ENCODE measurements at regions not wholly inside any gene's neighbourhood (a gene's known extent, or its start where the extent isn't known, plus 50 kb on each side); places are given as distances from the start of the nearest gene placed in this dataset.

GRCh38 chr18:34501553-34501952, 208.5 kb upstream of the DTNA start:
- H3K4me1 ChIP-seq (ENCODE audit: insufficient read depth, low read length): no peaks in the 10 kb centered on the region
- no peaks in the 10 kb centered on the region for H3K36me3 ChIP-seq (ENCODE audit: insufficient read depth, low read length)
- H3K27ac ChIP-seq (ENCODE audit: low read depth, low read length): no peak overlapping the region
- TF ChIP-seq CTCF (IDR thresholded peaks at IDR 0.05; ENCODE audit: extremely low read depth, low read depth, low read length): no peak
- no peak overlapping the region for H2AFZ ChIP-seq (ENCODE audit: low read length)
- H3K4me3 ChIP-seq (ENCODE audit: insufficient read depth, low read length): no peak overlapping the region
- no peak overlapping the region for H3K4me2 ChIP-seq (ENCODE audit: insufficient read depth, low read length)
- peaks cover 2% of the 10 kb centered on the region for H3K27me3 ChIP-seq (ENCODE audit: insufficient read depth, low read length)
- no peaks in the 10 kb centered on the region for H4K20me1 ChIP-seq (ENCODE audit: insufficient read depth, low read length)
- H3K79me2 ChIP-seq (ENCODE audit: insufficient read depth, low read length): no peaks in the 10 kb centered on the region
- DNase-seq (ENCODE audit: insufficient read length, low spot score, missing footprints): no peak
- no peaks in the 10 kb centered on the region for H3K9me3 ChIP-seq (ENCODE audit: low read depth, low read length)

GRCh38 chr18:34506198-34506597, 203.9 kb upstream of the DTNA start:
- H2AFZ ChIP-seq (ENCODE audit: low read length): no peak overlapping the region
- no peak overlapping the region for H3K4me2 ChIP-seq (ENCODE audit: insufficient read depth, low read length)
- no peak for DNase-seq (ENCODE audit: insufficient read length, low spot score, missing footprints)
- H3K9me3 ChIP-seq (ENCODE audit: low read depth, low read length): no peaks in the 10 kb centered on the region
- TF ChIP-seq CTCF (IDR thresholded peaks at IDR 0.05; ENCODE audit: extremely low read depth, low read depth, low read length): no peak
- no peaks in the 10 kb centered on the region for H4K20me1 ChIP-seq (ENCODE audit: insufficient read depth, low read length)
- no peaks in the 10 kb centered on the region for H3K4me1 ChIP-seq (ENCODE audit: insufficient read depth, low read length)
- H3K27ac ChIP-seq (ENCODE audit: low read depth, low read length): no peak overlapping the region
- H3K27me3 ChIP-seq (ENCODE audit: insufficient read depth, low read length): no peaks in the 10 kb centered on the region
- H3K36me3 ChIP-seq (ENCODE audit: insufficient read depth, low read length): no peaks in the 10 kb centered on the region
- H3K79me2 ChIP-seq (ENCODE audit: insufficient read depth, low read length): no peaks in the 10 kb centered on the region
- H3K4me3 ChIP-seq (ENCODE audit: insufficient read depth, low read length): no peak overlapping the region

GRCh38 chr18:34509163-34509562, 200.9 kb upstream of the DTNA start:
- Histone ChIP-seq H3K27ac (ENCODE audit: low read depth, low read length) (no peak overlapping the region), H4K20me1 (ENCODE audit: insufficient read depth, low read length) (no peaks in the 10 kb centered on the region), H3K4me2 (ENCODE audit: insufficient read depth, low read length) (no peak overlapping the region), H3K9me3 (ENCODE audit: low read depth, low read length) (no peaks in the 10 kb centered on the region), H3K4me1 (ENCODE audit: insufficient read depth, low read length) (no peaks in the 10 kb centered on the region), H3K4me3 (ENCODE audit: insufficient read depth, low read length) (no peak overlapping the region), H3K27me3 (ENCODE audit: insufficient read depth, low read length) (no peaks in the 10 kb centered on the region), H3K36me3 (ENCODE audit: insufficient read depth, low read length) (no peaks in the 10 kb centered on the region), H2AFZ (ENCODE audit: low read length) (no peak overlapping the region), H3K79me2 (ENCODE audit: insufficient read depth, low read length) (no peaks in the 10 kb centered on the region)
- TF ChIP-seq CTCF (IDR thresholded peaks at IDR 0.05; ENCODE audit: extremely low read depth, low read depth, low read length): no peak
- no peak for DNase-seq (ENCODE audit: insufficient read length, low spot score, missing footprints)

GRCh38 chr18:34509879-34510586, 200.1 kb upstream of the DTNA start:
- Histone ChIP-seq H3K27ac (ENCODE audit: low read depth, low read length) (no peak overlapping the region), H3K27me3 (ENCODE audit: insufficient read depth, low read length) (no peaks in the 10 kb centered on the region), H3K4me1 (ENCODE audit: insufficient read depth, low read length) (no peaks in the 10 kb centered on the region), H4K20me1 (ENCODE audit: insufficient read depth, low read length) (no peaks in the 10 kb centered on the region), H3K9me3 (ENCODE audit: low read depth, low read length) (no peaks in the 10 kb centered on the region), H3K4me3 (ENCODE audit: insufficient read depth, low read length) (no peak overlapping the region), H3K79me2 (ENCODE audit: insufficient read depth, low read length) (no peaks in the 10 kb centered on the region), H3K36me3 (ENCODE audit: insufficient read depth, low read length) (no peaks in the 10 kb centered on the region), H3K4me2 (ENCODE audit: insufficient read depth, low read length) (no peak overlapping the region), H2AFZ (ENCODE audit: low read length) (no peak overlapping the region)
- no peak for TF ChIP-seq CTCF (IDR thresholded peaks at IDR 0.05; ENCODE audit: extremely low read depth, low read depth, low read length)
- no peak for DNase-seq (ENCODE audit: insufficient read length, low spot score, missing footprints)

Measured in osteoblast (primary cell).